ENCODE measurements at regions not wholly inside any gene's neighbourhood (a gene's known extent, or its start where the extent isn't known, plus 50 kb on each side); places are given as distances from the start of the nearest gene placed in this dataset.

GRCh38 chr6:3625980-3626563, 125.4 kb downstream of the PXDC1 start:
- Histone ChIP-seq H3K36me3 (ENCODE audit: control insufficient read depth, insufficient read depth, low read length, severe bottlenecking) (no peaks in the 10 kb centered on the region), H3K4me1 (ENCODE audit: control insufficient read depth, insufficient read depth, low read length) (no peaks in the 10 kb centered on the region), H3K9me3 (ENCODE audit: control insufficient read depth, low read length) (no peaks in the 10 kb centered on the region), H3K27me3 (replicated peaks; ENCODE audit: control insufficient read depth, insufficient read depth, low read length) (peaks cover 22% of the 10 kb centered on the region), H3K4me3 (ENCODE audit: low read length) (no peak overlapping the region), H3K9ac (ENCODE audit: low read length) (no peak overlapping the region)
- DNase-seq (ENCODE audit: low read depth): no peak

- Histone ChIP-seq H3K27me3 (replicated peaks; ENCODE audit: control insufficient read depth, insufficient read depth, low read length) (peaks cover 22% of the 10 kb centered on the region), H3K4me1 (ENCODE audit: control insufficient read depth, insufficient read depth, low read length) (no peaks in the 10 kb centered on the region), H3K36me3 (ENCODE audit: control insufficient read depth, insufficient read depth, low read length, severe bottlenecking) (no peaks in the 10 kb centered on the region), H3K9ac (ENCODE audit: low read length) (no peak overlapping the region), H3K9me3 (ENCODE audit: control insufficient read depth, low read length) (no peaks in the 10 kb centered on the region), H3K4me3 (ENCODE audit: low read length) (no peak overlapping the region)
- DNase-seq (ENCODE audit: low read depth): no peak
Observed at GRCh38 chr6:3625149-3625979, 126.1 kb downstream of the PXDC1 start.

GRCh38 chr6:3624250-3625136, 127.0 kb downstream of the PXDC1 start:
- Histone ChIP-seq H3K9me3 (ENCODE audit: control insufficient read depth, low read length) (no peaks in the 10 kb centered on the region), H3K9ac (ENCODE audit: low read length) (no peak overlapping the region), H3K4me1 (ENCODE audit: control insufficient read depth, insufficient read depth, low read length) (no peaks in the 10 kb centered on the region), H3K36me3 (ENCODE audit: control insufficient read depth, insufficient read depth, low read length, severe bottlenecking) (no peaks in the 10 kb centered on the region), H3K27me3 (replicated peaks; ENCODE audit: control insufficient read depth, insufficient read depth, low read length) (peaks cover 27% of the 10 kb centered on the region), H3K4me3 (ENCODE audit: low read length) (no peak overlapping the region)
- no peak for DNase-seq (ENCODE audit: low read depth)

- Histone ChIP-seq H3K4me1 (ENCODE audit: control insufficient read depth, insufficient read depth, low read length) (no peaks in the 10 kb centered on the region), H3K36me3 (ENCODE audit: control insufficient read depth, insufficient read depth, low read length, severe bottlenecking) (no peaks in the 10 kb centered on the region), H3K4me3 (ENCODE audit: low read length) (no peak overlapping the region), H3K9ac (ENCODE audit: low read length) (no peak overlapping the region), H3K27me3 (replicated peaks; ENCODE audit: control insufficient read depth, insufficient read depth, low read length) (peaks cover 27% of the 10 kb centered on the region), H3K9me3 (ENCODE audit: control insufficient read depth, low read length) (no peaks in the 10 kb centered on the region)
- no peak for DNase-seq (ENCODE audit: low read depth)
Observed at GRCh38 chr6:3623451-3624249, 127.9 kb downstream of the PXDC1 start.

- Histone ChIP-seq H3K27me3 (replicated peaks; ENCODE audit: control insufficient read depth, insufficient read depth, low read length) (peaks cover 28% of the 10 kb centered on the region), H3K4me1 (ENCODE audit: control insufficient read depth, insufficient read depth, low read length) (no peaks in the 10 kb centered on the region), H3K9me3 (ENCODE audit: control insufficient read depth, low read length) (no peaks in the 10 kb centered on the region), H3K9ac (ENCODE audit: low read length) (no peak overlapping the region), H3K4me3 (ENCODE audit: low read length) (no peak overlapping the region), H3K36me3 (ENCODE audit: control insufficient read depth, insufficient read depth, low read length, severe bottlenecking) (no peaks in the 10 kb centered on the region)
- DNase-seq (ENCODE audit: low read depth): no peak
Observed at GRCh38 chr6:3621411-3621810, 130.1 kb downstream of the PXDC1 start.

GRCh38 chr6:3620937-3621336, 130.6 kb downstream of the PXDC1 start:
- Histone ChIP-seq H3K4me3 (ENCODE audit: low read length) (no peak overlapping the region), H3K9ac (ENCODE audit: low read length) (no peak overlapping the region), H3K9me3 (ENCODE audit: control insufficient read depth, low read length) (no peaks in the 10 kb centered on the region), H3K36me3 (ENCODE audit: control insufficient read depth, insufficient read depth, low read length, severe bottlenecking) (no peaks in the 10 kb centered on the region), H3K4me1 (ENCODE audit: control insufficient read depth, insufficient read depth, low read length) (no peaks in the 10 kb centered on the region), H3K27me3 (replicated peaks; ENCODE audit: control insufficient read depth, insufficient read depth, low read length) (peaks cover 27% of the 10 kb centered on the region)
- DNase-seq (ENCODE audit: low read depth): no peak

GRCh38 chr6:3620389-3620788, 131.1 kb downstream of the PXDC1 start:
- Histone ChIP-seq H3K27me3 (replicated peaks; ENCODE audit: control insufficient read depth, insufficient read depth, low read length) (peaks cover 22% of the 10 kb centered on the region), H3K4me3 (ENCODE audit: low read length) (no peak overlapping the region), H3K9me3 (ENCODE audit: control insufficient read depth, low read length) (no peaks in the 10 kb centered on the region), H3K36me3 (ENCODE audit: control insufficient read depth, insufficient read depth, low read length, severe bottlenecking) (no peaks in the 10 kb centered on the region), H3K9ac (ENCODE audit: low read length) (no peak overlapping the region), H3K4me1 (ENCODE audit: control insufficient read depth, insufficient read depth, low read length) (no peaks in the 10 kb centered on the region)
- DNase-seq (ENCODE audit: low read depth): no peak

GRCh38 chr6:3619800-3620199, 131.7 kb downstream of the PXDC1 start:
- Histone ChIP-seq H3K4me1 (ENCODE audit: control insufficient read depth, insufficient read depth, low read length) (no peaks in the 10 kb centered on the region), H3K4me3 (ENCODE audit: low read length) (no peak overlapping the region), H3K9ac (ENCODE audit: low read length) (no peak overlapping the region), H3K27me3 (replicated peaks; ENCODE audit: control insufficient read depth, insufficient read depth, low read length) (peaks cover 22% of the 10 kb centered on the region), H3K9me3 (ENCODE audit: control insufficient read depth, low read length) (no peaks in the 10 kb centered on the region), H3K36me3 (ENCODE audit: control insufficient read depth, insufficient read depth, low read length, severe bottlenecking) (no peaks in the 10 kb centered on the region)
- DNase-seq (ENCODE audit: low read depth): no peak

- DNase-seq (ENCODE audit: low read depth): no peak
- Histone ChIP-seq H3K36me3 (ENCODE audit: control insufficient read depth, insufficient read depth, low read length, severe bottlenecking) (no peaks in the 10 kb centered on the region), H3K27me3 (replicated peaks; ENCODE audit: control insufficient read depth, insufficient read depth, low read length) (peaks cover 22% of the 10 kb centered on the region), H3K9me3 (ENCODE audit: control insufficient read depth, low read length) (no peaks in the 10 kb centered on the region), H3K9ac (ENCODE audit: low read length) (no peak overlapping the region), H3K4me1 (ENCODE audit: control insufficient read depth, insufficient read depth, low read length) (no peaks in the 10 kb centered on the region), H3K4me3 (ENCODE audit: low read length) (no peak overlapping the region)
Observed at GRCh38 chr6:3619201-3619600, 132.3 kb downstream of the PXDC1 start.

- H3K36me3 ChIP-seq (ENCODE audit: control insufficient read depth, insufficient read depth, low read length, severe bottlenecking): no peaks in the 10 kb centered on the region
- no peaks in the 10 kb centered on the region for H3K4me1 ChIP-seq (ENCODE audit: control insufficient read depth, insufficient read depth, low read length)
- no peak for DNase-seq (ENCODE audit: low read depth)
- H3K27me3 ChIP-seq (replicated peaks; ENCODE audit: control insufficient read depth, insufficient read depth, low read length): peaks cover 19% of the 10 kb centered on the region
- no peak overlapping the region for H3K9ac ChIP-seq (ENCODE audit: low read length)
- H3K4me3 ChIP-seq (ENCODE audit: low read length): no peak overlapping the region
- H3K9me3 ChIP-seq (ENCODE audit: control insufficient read depth, low read length): no peaks in the 10 kb centered on the region
Observed at GRCh38 chr6:3618642-3619041, 132.9 kb downstream of the PXDC1 start.
